AG20443 (cell line): ENCODE measurements at regions not wholly inside any gene's neighbourhood (a gene's known extent, or its start where the extent isn't known, plus 50 kb on each side); places are given as distances from the start of the nearest gene placed in this dataset.
A peak's percentile ranks its signal among the peaks of the same experiment; 100 is the strongest.
"Not testable (repeated sequence)": the region's sequence is repeated elsewhere in the genome, so short reads cannot be mapped to it uniquely, and the experiment has no call there.

ENCODE experiments used
- DNase-seq: peaks from one replicate; pipeline ENCODE4 v3.0.0; 2012; ENCODE audit warnings: low spot score, mixed read lengths

GRCh38 chr10:90276894-90277475 is 575.6 kb downstream of the KIF20B start:
- no peak for DNase-seq

GRCh38 chr10:90286406-90286805 is 571.4 kb downstream of the HTR7 start:
- DNase-seq, result no peak

GRCh38 chr10:90286941-90287340 is 570.9 kb downstream of the HTR7 start:
- DNase-seq, result no peak

GRCh38 chr10:90288391-90288933 is 569.4 kb downstream of the HTR7 start:
- no peak for DNase-seq

- DNase-seq, result no peak
Measured at GRCh38 chr10:90289037-90289436, 568.8 kb downstream of the HTR7 start.

- no peak for DNase-seq
Measured at GRCh38 chr10:90293616-90294015, 564.2 kb downstream of the HTR7 start.

- not testable (repeated sequence) for DNase-seq
Measured at GRCh38 chr10:90294821-90295540, 562.9 kb downstream of the HTR7 start.

- DNase-seq, result not testable (repeated sequence)
Measured at GRCh38 chr10:90302031-90302430, 555.8 kb downstream of the HTR7 start.

GRCh38 chr10:90302758-90303481 is 554.9 kb downstream of the HTR7 start:
- DNase-seq, result no peak

- DNase-seq, result no peak
Measured at GRCh38 chr10:90304533-90304932, 553.3 kb downstream of the HTR7 start.

- no peak for DNase-seq
Measured at GRCh38 chr10:90306187-90306586, 551.7 kb downstream of the HTR7 start.

GRCh38 chr10:90308223-90308622 is 549.6 kb downstream of the HTR7 start:
- no peak for DNase-seq

- no peak for DNase-seq
Measured at GRCh38 chr10:90313576-90314325, 544.1 kb downstream of the HTR7 start.

GRCh38 chr10:90314718-90315117 is 543.1 kb downstream of the HTR7 start:
- no peak for DNase-seq

- no peak for DNase-seq
Measured at GRCh38 chr10:90317172-90317571, 540.7 kb downstream of the HTR7 start.

- no peak for DNase-seq
Measured at GRCh38 chr10:90318659-90319058, 539.2 kb downstream of the HTR7 start.

GRCh38 chr10:90319188-90319914 is 538.5 kb downstream of the HTR7 start:
- peak; percentile 24 for DNase-seq

- no peak for DNase-seq
Measured at GRCh38 chr10:90321132-90321816, 536.6 kb downstream of the HTR7 start.

- no peak for DNase-seq
Measured at GRCh38 chr10:90326498-90327267, 531.2 kb downstream of the HTR7 start.

GRCh38 chr10:90327611-90328010 is 530.2 kb downstream of the HTR7 start:
- no peak for DNase-seq
